WTC11 (cell line): ENCODE measurements at regions not wholly inside any gene's neighbourhood (a gene's known extent, or its start where the extent isn't known, plus 50 kb on each side); places are given as distances from the start of the nearest gene placed in this dataset.

ENCODE experiments used
- CTCF ChIP-seq: fragments of 200-600 bp; IDR thresholded peaks from 2 replicates; pipeline ENCODE4 v1.8.0; 2022; ENCODE audit warnings: antibody characterized with exemption
- JUN ChIP-seq: sonication (generic); formaldehyde crosslinking; IDR thresholded peaks from 2 replicates; pipeline ENCODE4 v1.8.0; 2023; ENCODE audit warnings: mild to moderate bottlenecking, missing genetic modification reagents
- MAX ChIP-seq: sonication (generic); formaldehyde crosslinking; IDR thresholded peaks from 2 replicates; pipeline ENCODE4 v1.8.0; 2022; ENCODE audit warnings: mild to moderate bottlenecking, missing genetic modification reagents
- NFE2L1 ChIP-seq: sonication (generic); formaldehyde crosslinking; IDR thresholded peaks from 2 replicates; pipeline ENCODE4 v1.8.1; 2023; ENCODE audit warnings: missing genetic modification reagents
- SMAD3 ChIP-seq: sonication (generic); formaldehyde crosslinking; IDR thresholded peaks from 2 replicates; pipeline ENCODE4 v1.8.0; 2022; ENCODE audit warnings: missing genetic modification reagents, mild to moderate bottlenecking, borderline replicate concordance
- STAT6 ChIP-seq: sonication (generic); formaldehyde crosslinking; conservative IDR thresholded peaks from 2 replicates; pipeline ENCODE4 v1.8.1; 2023; ENCODE audit warnings: mild to moderate bottlenecking, low read depth, missing genetic modification reagents, moderate library complexity
- TF ChIP-seq, protein P1 (sequence below): sonication (generic); formaldehyde crosslinking; IDR thresholded peaks from 2 replicates; pipeline ENCODE4 v1.8.1; 2022; ENCODE audit warnings: missing genetic modification reagents, borderline replicate concordance
- TF ChIP-seq, protein P2 (sequence below): sonication (generic); formaldehyde crosslinking; IDR thresholded peaks from 2 replicates; pipeline ENCODE4 v1.8.1; 2022; ENCODE audit warnings: low read depth, mild to moderate bottlenecking, moderate library complexity, missing genetic modification reagents, borderline replicate concordance

- TF ChIP-seq SMAD3 (no peak), NFE2L1 (no peak), CTCF (no peak), MAX (CRISPR knock-in tag) (no peak), STAT6 (CRISPR knock-in tag) (no peak), JUN (CRISPR knock-in tag) (no peak)
- TF ChIP-seq, protein P1, sequence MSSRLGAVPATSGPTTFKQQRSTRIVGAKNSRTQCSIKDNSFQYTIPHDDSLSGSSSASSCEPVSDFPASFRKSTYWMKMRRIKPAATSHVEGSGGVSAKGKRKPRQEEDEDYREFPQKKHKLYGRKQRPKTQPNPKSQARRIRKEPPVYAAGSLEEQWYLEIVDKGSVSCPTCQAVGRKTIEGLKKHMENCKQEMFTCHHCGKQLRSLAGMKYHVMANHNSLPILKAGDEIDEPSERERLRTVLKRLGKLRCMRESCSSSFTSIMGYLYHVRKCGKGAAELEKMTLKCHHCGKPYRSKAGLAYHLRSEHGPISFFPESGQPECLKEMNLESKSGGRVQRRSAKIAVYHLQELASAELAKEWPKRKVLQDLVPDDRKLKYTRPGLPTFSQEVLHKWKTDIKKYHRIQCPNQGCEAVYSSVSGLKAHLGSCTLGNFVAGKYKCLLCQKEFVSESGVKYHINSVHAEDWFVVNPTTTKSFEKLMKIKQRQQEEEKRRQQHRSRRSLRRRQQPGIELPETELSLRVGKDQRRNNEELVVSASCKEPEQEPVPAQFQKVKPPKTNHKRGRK, result no peak
- TF ChIP-seq, protein P2, sequence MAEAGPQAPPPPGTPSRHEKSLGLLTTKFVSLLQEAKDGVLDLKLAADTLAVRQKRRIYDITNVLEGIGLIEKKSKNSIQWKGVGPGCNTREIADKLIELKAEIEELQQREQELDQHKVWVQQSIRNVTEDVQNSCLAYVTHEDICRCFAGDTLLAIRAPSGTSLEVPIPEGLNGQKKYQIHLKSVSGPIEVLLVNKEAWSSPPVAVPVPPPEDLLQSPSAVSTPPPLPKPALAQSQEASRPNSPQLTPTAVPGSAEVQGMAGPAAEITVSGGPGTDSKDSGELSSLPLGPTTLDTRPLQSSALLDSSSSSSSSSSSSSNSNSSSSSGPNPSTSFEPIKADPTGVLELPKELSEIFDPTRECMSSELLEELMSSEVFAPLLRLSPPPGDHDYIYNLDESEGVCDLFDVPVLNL (CRISPR knock-in tag), result no peak
These were observed 456.5 kb downstream of the EIPR1 start for GRCh38 chr2:2921011-2921720.
